ENCODE measurements at regions not wholly inside any gene's neighbourhood (a gene's known extent, or its start where the extent isn't known, plus 50 kb on each side); places are given as distances from the start of the nearest gene placed in this dataset.
"Not testable (repeated sequence)": the region's sequence is repeated elsewhere in the genome, so short reads cannot be mapped to it uniquely, and the experiment has no call there.

- DNase-seq: no peak
These were observed 1911.5 kb upstream of the AGA start for GRCh38 chr4:179353786-179354185.

GRCh38 chr4:179361978-179362486 is 1919.8 kb upstream of the AGA start:
- no peak for DNase-seq

- not testable (repeated sequence) for DNase-seq
These were observed 1923.7 kb upstream of the AGA start for GRCh38 chr4:179365932-179366331.

- no peak for DNase-seq
These were observed 1930.0 kb upstream of the AGA start for GRCh38 chr4:179372242-179372641.

GRCh38 chr4:179372746-179373145 is 1930.5 kb upstream of the AGA start:
- no peak for DNase-seq

GRCh38 chr4:179378847-179379246 is 1936.6 kb upstream of the AGA start:
- DNase-seq: not testable (repeated sequence)

- no peak for DNase-seq
These were observed 1950.5 kb upstream of the AGA start for GRCh38 chr4:179392787-179393186.

GRCh38 chr4:179398414-179398813 is 1956.2 kb upstream of the AGA start:
- DNase-seq: peak; percentile 57 to 77

GRCh38 chr4:179399054-179399782 is 1957.0 kb upstream of the AGA start:
- no peak for DNase-seq

GRCh38 chr4:179415037-179415846 is 1973.0 kb upstream of the AGA start:
- DNase-seq: no peak

GRCh38 chr4:179415847-179416223 is 1973.6 kb upstream of the AGA start:
- no peak for DNase-seq

GRCh38 chr4:179417357-179417756 is 1975.1 kb upstream of the AGA start:
- DNase-seq: no peak

GRCh38 chr4:179437962-179438361 is 1995.7 kb upstream of the AGA start:
- no peak for DNase-seq

GRCh38 chr4:179441596-179441995 is 1999.4 kb upstream of the AGA start:
- DNase-seq: no peak

- no peak for DNase-seq
These were observed 2005.1 kb upstream of the AGA start for GRCh38 chr4:179447308-179447707.

GRCh38 chr4:179465131-179465797 is 2023.0 kb upstream of the AGA start:
- DNase-seq: no peak

GRCh38 chr4:179467878-179468277 is 2025.6 kb upstream of the AGA start:
- no peak for DNase-seq

GRCh38 chr4:179472164-179472563 is 2029.9 kb upstream of the AGA start:
- DNase-seq: no peak

- no peak for DNase-seq
These were observed 2036.4 kb upstream of the AGA start for GRCh38 chr4:179478608-179479007.

- no peak for DNase-seq
These were observed 2043.5 kb upstream of the AGA start for GRCh38 chr4:179485781-179486180.

- no peak for DNase-seq
These were observed 2044.5 kb upstream of the AGA start for GRCh38 chr4:179486570-179487335.

GRCh38 chr4:179492260-179493080 is 2050.2 kb upstream of the AGA start:
- no peak for DNase-seq
